IMR-90 (cell line): ENCODE measurements at regions not wholly inside any gene's neighbourhood (a gene's known extent, or its start where the extent isn't known, plus 50 kb on each side); places are given as distances from the start of the nearest gene placed in this dataset.

Experiments
- CTCF ChIP-seq: conservative IDR thresholded peaks from 2 replicates; pipeline ENCODE4 v1.5.1; 2012; ENCODE audit warnings: mild to moderate bottlenecking, low read depth, low read length, improper control_type of control experiment
- MXI1 ChIP-seq: IDR thresholded peaks from 2 replicates; pipeline ENCODE4 v1.6.1; 2012; ENCODE audit warnings: low read depth, mild to moderate bottlenecking, low read length, moderate library complexity, borderline replicate concordance
- POLR2A ChIP-seq: IDR thresholded peaks from 2 replicates; pipeline ENCODE4 v1.6.1; 2012; ENCODE audit warnings: mild to moderate bottlenecking, low read depth, low read length

DNA sequence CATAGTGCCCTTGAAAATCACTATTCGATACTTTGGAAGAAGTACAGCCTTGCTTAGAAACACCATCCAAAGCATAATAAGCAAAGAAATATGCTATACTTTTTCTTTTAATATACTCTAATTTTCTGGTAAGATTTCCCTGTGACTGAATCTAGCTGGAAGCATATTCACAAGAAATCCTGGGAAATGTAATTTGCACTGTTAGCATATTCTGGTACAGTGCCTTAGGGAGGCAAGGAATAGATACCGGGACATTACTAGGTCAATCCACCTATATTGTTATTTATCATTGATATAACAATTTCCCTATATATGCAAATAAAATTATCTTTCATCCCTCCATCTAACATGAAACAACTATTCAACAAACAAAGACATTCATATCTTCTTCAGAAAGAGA, 1131.3 kb upstream of the PRR20A start:
- TF ChIP-seq CTCF (no peak), POLR2A (no peak), MXI1 (no peak)
